ENCODE measurements at regions not wholly inside any gene's neighbourhood (a gene's known extent, or its start where the extent isn't known, plus 50 kb on each side); places are given as distances from the start of the nearest gene placed in this dataset.

DNA sequence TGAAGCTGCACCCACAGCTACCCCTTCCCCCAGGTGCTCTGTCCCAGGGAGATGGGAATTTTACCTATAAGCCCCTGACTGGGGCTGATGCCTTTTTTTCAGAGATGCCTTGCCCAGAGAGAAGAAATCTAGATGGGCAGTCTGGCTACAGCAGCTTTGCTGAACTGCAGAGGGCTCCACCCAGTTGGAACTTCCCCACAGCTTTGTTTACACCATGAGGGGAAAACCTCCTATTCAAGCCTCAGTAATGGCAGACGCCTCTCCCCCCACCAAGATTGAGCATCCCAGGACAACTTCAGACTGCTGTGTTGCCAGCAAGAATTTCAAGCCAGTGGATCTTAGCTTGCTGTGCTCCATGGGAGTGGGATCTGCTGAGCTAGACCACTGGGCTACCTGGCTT lies 122.6 kb upstream of the MOCS1 start:
- no peak for DNase-seq

DNA sequence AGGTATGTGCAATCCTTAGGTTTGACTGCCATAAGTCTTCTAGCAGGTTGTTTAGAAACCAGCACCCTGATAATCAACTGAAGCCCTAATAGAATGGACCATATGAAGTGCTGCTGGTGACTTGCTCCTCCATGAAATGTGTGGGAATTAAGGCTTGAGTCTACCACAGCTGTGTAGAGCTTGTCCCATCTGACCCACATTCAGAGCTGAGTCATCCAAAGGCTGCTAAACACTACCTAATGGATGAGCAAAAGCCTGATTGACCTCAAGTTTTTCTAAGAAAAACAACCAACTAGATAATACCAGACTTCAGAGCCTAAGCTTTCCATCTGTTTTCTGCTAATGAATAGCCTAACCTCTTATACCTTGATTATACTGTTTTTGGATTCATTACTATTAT lies 120.3 kb upstream of the MOCS1 start:
- no peak for DNase-seq

GRCh38 chr6:40054186-40054585 lies 119.9 kb upstream of the MOCS1 start:
- no peak for DNase-seq

DNA sequence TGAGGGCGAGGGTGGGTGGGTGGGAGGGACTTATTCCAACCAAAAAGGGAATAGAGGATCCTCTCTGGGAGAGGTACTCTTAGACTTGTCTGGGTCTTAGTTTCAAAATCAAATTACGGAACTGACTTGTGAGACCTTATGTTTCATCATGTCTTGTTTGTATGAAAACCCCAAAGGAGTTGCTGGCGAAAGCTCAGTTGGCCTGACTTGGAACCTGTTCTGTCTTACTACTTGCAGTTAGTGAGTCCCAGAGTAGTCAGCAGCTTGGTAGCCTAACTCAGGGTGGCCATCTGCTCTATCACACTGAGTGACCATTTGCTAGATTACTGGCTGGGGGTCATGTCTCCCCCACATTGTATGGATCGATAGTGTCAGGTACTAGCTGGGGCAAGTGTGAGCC lies 114.9 kb upstream of the MOCS1 start:
- DNase-seq = no peak

DNA sequence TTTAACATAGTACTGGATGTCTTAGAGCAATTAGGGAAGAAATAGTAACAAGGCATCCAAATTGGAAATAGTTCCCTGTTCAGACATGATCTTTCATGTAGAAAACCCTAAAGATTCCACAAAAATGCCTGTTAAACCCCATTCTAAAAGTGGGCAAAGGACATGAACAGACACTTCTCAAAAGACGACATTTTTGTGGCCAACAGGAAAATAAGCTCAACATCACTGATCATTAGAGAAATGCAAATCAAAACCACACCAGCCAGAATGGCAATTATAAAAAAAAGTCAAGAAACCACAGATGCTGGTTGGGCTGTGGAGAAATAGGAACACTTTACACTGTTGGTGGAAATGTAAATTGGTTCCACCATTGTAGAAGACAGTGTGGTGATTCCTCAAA lies 109.9 kb upstream of the MOCS1 start:
- DNase-seq = no peak

GRCh38 chr6:40042232-40042631 lies 108.0 kb upstream of the MOCS1 start:
- DNase-seq = no peak

- no peak for DNase-seq
Observed at GRCh38 chr6:40039042-40039441, 104.8 kb upstream of the MOCS1 start.

DNA sequence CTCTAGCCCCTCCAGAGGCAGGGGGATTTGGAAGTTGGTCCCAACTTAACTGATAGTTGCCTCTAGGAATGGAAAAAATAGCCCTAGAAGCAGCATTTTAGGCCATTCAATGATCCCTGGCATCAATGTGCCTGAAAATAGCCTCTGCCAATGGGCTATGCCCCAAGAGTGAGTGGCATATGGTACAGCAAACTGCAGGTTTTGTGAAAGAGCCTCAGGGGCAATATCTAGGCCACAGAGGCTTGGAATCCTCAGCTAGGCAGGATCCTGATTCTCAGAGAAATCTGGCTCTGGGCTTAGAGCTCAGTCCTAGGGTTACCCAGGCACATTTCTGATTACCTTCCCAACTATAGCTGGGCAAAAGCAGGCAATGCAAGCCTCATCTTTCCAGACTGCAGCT lies 104.4 kb upstream of the MOCS1 start:
- DNase-seq = no peak

- DNase-seq = no peak
Observed at GRCh38 chr6:40037271-40037670, 103.0 kb upstream of the MOCS1 start.

GRCh38 chr6:40036186-40036585 lies 101.9 kb upstream of the MOCS1 start:
- no peak for DNase-seq

GRCh38 chr6:40028449-40028848 lies 94.2 kb upstream of the MOCS1 start:
- DNase-seq = no peak

DNA sequence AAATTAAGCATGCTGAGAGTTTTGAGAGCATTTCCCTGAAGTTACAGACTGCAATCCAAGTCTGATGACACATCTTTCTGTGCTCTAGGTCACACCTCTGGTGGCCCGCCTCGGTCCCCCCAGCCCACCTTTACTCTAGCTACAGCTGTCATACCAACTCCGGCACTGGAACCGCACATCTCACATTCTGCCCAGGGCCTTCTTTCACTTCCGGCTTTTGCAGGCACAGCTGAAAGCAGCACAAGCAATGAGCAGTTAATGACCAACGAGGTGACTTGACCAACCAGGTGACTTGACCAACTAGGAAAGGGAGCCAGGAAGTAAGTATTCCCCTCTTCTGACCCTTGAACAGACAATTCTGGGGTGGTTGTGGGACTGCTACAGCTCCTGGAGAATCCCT lies 88.6 kb upstream of the MOCS1 start:
- no peak for DNase-seq

GRCh38 chr6:40020166-40020565 lies 85.9 kb upstream of the MOCS1 start:
- no peak for DNase-seq

GRCh38 chr6:40015530-40015929 lies 81.3 kb upstream of the MOCS1 start:
- DNase-seq = no peak

DNA sequence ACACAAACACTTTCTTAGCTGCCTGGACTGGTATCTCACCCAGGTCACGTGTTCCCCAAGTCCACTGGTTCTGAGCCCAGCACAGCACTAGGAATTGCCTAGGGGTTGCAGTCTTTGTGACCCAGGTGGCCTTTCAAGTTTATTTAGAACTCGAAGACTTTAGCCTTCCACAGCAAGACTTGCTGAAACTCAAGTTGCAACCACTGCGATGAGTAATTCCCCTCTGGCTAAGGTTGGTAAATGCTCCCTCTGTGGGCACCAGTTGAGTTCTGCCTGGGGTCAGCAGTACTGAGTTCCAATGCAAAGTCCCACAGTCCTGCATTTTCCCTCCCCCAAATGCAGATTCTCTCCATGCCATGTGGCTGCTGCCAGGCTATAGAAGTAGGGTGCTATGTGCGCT lies 77.6 kb upstream of the MOCS1 start:
- no peak for DNase-seq

GRCh38 chr6:40000964-40001515 lies 66.8 kb upstream of the MOCS1 start:
- no peak for DNase-seq

- DNase-seq = no peak
Observed at GRCh38 chr6:39999006-39999867, 65.0 kb upstream of the MOCS1 start.

DNA sequence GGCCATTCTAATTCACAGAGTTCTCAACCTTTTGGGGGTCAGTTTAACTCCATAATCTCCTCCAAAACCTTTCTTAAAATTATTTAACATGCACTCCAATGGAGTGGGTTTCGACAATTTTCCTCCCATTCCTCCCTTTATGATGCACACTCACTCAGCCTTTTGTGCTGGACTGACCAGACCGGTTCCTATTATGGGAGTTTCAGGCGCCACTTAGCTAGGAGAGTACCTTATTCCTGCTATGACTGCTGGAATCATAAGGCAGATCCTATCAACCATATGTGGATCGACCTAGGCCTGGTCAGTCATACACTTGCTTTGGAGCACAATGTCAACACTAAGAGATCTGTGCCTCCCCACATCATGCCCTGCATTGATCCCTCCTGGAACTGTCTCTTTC lies 63.9 kb upstream of the MOCS1 start:
- no peak for DNase-seq

DNA sequence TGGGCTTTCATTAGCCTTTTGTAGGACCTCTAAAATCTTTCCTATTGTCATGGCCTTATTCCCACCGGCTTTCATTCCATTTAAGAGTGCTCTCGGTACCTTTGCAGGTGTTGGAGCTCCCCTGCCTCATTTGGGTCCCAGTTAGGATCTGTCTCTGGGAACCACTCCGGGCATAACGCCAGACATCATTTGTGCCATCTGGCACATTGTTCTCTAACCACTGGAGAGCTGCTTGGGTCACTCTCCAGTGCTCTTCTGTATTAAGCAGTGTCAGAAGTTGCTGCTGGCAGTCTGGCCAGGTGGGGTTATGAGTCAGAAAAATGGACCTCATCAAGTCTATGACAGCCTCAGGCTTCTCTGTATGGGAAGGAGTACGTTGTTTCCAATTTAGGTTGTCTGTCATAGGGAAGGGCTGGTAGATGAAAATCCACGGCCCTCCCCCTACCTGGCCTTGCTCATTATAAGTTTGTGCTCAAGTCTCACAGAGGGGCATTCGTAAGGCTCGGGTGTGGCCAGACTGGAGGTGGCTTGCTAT lies 62.9 kb upstream of the MOCS1 start:
- no peak for DNase-seq

- no peak for DNase-seq
Observed at GRCh38 chr6:39995633-39996032, 61.4 kb upstream of the MOCS1 start.

- DNase-seq = no peak
Observed at GRCh38 chr6:39992861-39993622, 58.8 kb upstream of the MOCS1 start.

All from activated CD4-positive, alpha-beta T cell treated with anti-CD3 and anti-CD28 coated beads for 4 hours (primary cell).